MM.1S (cell line): ENCODE measurements at regions not wholly inside any gene's neighbourhood (a gene's known extent, or its start where the extent isn't known, plus 50 kb on each side); places are given as distances from the start of the nearest gene placed in this dataset.

Source experiments
- EZH2 ChIP-seq: fragments of 300-600 bp; sonication (generic); optimal IDR thresholded peaks from 2 replicates; pipeline ENCODE3; 2017; ENCODE audit warnings: low read depth, mild to moderate bottlenecking, antibody characterized with exemption, low read length, mixed read lengths
- TF ChIP-seq, protein P1 (sequence below): fragments of 300-600 bp; sonication (generic); IDR thresholded peaks from 2 replicates; pipeline ENCODE4 v1.5.1; 2016; ENCODE audit warnings: antibody characterized with exemption, low read length, mixed read lengths

DNA sequence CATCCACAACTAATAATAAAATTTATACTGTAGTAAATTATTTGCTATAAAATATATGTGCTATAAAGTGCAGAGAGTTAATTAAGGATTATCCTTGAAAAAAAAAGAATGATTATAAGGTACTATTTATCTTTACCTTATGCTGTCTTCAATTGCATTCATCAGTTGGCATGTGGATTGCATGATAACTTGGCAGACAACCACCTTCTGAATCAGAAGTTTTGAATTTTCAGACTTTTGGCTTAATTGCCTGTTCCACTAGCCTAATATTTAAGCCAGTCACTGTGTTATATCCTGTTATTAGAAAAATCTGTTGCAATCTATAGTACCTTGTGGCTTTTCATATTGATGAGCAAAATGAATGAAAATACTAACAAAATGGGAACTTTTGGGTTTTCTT, 1040.3 kb upstream of the PCDH10 start:
- no peak for TF ChIP-seq EZH2
- TF ChIP-seq, protein P1, sequence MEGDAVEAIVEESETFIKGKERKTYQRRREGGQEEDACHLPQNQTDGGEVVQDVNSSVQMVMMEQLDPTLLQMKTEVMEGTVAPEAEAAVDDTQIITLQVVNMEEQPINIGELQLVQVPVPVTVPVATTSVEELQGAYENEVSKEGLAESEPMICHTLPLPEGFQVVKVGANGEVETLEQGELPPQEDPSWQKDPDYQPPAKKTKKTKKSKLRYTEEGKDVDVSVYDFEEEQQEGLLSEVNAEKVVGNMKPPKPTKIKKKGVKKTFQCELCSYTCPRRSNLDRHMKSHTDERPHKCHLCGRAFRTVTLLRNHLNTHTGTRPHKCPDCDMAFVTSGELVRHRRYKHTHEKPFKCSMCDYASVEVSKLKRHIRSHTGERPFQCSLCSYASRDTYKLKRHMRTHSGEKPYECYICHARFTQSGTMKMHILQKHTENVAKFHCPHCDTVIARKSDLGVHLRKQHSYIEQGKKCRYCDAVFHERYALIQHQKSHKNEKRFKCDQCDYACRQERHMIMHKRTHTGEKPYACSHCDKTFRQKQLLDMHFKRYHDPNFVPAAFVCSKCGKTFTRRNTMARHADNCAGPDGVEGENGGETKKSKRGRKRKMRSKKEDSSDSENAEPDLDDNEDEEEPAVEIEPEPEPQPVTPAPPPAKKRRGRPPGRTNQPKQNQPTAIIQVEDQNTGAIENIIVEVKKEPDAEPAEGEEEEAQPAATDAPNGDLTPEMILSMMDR = no peak
